ENCODE measurements at regions not wholly inside any gene's neighbourhood (a gene's known extent, or its start where the extent isn't known, plus 50 kb on each side); places are given as distances from the start of the nearest gene placed in this dataset.

DNA sequence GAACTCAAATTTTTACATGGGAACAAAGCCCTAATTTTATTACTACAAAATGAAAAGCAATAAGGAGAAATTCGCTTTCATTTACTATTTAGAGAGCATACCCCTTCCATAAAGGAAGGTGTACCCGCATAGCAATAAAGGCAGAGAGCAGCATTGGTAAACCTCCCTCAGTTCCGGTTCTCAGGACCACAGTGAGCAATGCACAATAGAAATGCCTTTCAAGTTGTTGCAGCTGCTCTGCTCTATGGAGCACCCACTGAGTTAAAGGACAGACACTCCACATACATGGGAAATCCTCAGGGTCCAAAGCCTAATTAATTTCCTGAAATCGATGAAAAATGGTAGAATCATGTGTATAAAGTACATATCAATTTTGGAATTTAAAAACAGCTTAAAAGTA lies 89.9 kb upstream of the MPDZ start:
- TF ChIP-seq EZH2phosphoT487 (IDR thresholded peaks at IDR 0.05; ENCODE audit: low read length) (no peak), CTCF (IDR thresholded peaks at IDR 0.05; ENCODE audit: low read length) (no peak)
